Stimulated activated effector memory CD8-positive, alpha-beta T cell treated with anti-CD3 and anti-CD28 coated beads, Interleukin-12 subunit alpha, Interleukin-12 subunit beta, amount 100 ng/mL, for 72 hours (primary cell): ENCODE measurements at regions not wholly inside any gene's neighbourhood (a gene's known extent, or its start where the extent isn't known, plus 50 kb on each side); places are given as distances from the start of the nearest gene placed in this dataset.

ENCODE experiments used
- ATAC-seq: fragments of 150-1000 bp; cut with Tn5 transposase; 2 replicates; pipeline ENCODE4 v1.10.0; 2021
- DNase-seq, 2 donors: peaks; one replicate each; pipeline ENCODE4 v3.0.0; 2021 to 2022; ENCODE audit warnings: low spot score in 2 of 2
- H3K27ac Mint-ChIP-seq: one replicate; pipeline ENCODE4 v1.8.0; 2022; ENCODE audit warnings: mild to moderate bottlenecking, mixed read lengths
- H3K36me3 Mint-ChIP-seq: one replicate; pipeline ENCODE4 v1.8.0; 2022; ENCODE audit warnings: mild to moderate bottlenecking, mixed read lengths
- H3K4me1 Mint-ChIP-seq: one replicate; pipeline ENCODE4 v1.8.0; 2022; ENCODE audit warnings: mixed read lengths
- H3K4me3 Mint-ChIP-seq: one replicate; pipeline ENCODE4 v1.8.0; 2022; ENCODE audit warnings: mild to moderate bottlenecking, mixed read lengths
- H3K9me3 Mint-ChIP-seq: one replicate; pipeline ENCODE4 v1.8.0; 2022; ENCODE audit warnings: mixed read lengths

DNA sequence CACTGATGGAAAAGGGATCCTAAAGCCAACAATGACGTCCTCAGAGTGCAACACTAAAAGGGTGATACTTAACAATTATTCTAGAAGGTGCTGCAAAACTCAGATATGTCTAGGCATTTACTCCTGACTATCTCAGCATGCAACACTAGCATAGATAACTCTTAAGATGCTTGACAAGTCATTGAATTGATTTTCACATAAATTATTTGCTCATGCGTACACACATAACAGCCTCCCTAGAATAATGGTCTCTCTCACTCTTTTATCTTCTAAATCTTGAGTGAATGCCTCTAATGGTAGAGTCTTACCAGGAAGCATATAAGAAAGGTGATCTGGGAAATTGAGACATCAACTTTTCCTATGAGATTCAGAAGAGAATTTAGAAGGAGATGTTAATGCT, 1283.7 kb downstream of the MRPL39 start:
- Mint-ChIP-seq H3K4me1 (no peaks in the 10 kb centered on the region), H3K36me3 (no peaks in the 10 kb centered on the region), H3K4me3 (no peak overlapping the region), H3K27ac (no peak overlapping the region), H3K9me3 (peaks cover 8% of the 10 kb centered on the region)
- no peak for ATAC-seq
- no peak for DNase-seq

DNA sequence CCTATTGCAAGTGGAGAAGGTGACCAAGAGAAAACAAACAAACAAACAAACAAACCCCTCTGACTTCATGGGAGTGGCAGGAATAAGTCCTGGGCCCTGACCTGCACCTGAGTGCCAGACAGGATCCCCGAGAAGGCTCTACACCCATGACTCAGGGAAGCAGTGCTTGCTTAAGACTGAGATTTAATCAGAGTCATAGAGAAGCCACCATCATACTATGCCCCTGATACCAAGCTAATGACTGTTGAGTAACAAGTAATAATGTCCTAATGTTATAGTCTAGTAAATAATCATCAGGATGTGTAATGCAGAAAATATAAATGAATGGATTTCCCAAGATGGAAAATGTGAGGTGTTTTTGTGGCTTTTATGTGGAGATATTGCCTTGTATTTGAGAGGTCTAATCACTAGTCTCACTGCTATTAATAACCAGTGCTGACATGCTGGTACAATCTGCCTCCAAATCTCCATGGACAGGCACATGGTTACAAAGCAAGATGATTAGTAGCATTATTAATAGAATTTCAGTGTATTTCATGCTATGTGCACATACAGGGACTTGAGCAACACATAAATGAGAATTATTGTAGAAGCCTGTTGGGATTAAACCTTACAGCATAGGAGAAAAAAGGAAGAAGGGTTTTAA, 1290.9 kb downstream of the MRPL39 start:
- peaks cover 4% of the 10 kb centered on the region for H3K9me3 Mint-ChIP-seq
- H3K4me1 Mint-ChIP-seq: no peaks in the 10 kb centered on the region
- no peaks in the 10 kb centered on the region for H3K36me3 Mint-ChIP-seq
- ATAC-seq (no peak), DNase-seq (no peak)
- H3K27ac Mint-ChIP-seq: no peak overlapping the region
- H3K4me3 Mint-ChIP-seq: no peak overlapping the region

DNA sequence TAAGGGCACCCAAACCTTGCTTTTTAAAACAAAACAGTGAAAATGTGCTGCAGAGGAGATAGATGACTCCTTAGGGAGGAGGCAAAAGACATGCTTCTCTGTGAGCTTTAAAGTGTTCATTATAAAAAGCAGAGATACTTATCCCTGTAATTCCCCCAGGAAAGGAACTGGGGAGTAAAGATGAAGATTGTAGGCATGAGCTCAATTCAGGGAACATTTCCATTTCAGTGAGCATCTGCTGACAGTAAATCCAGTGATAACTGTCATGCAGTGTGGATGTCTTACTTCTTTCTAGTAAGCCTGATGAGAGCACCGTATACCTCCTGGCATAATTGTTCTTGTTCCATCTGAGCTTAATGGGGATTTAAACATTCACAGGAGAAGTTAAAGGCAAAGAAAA, 1296.5 kb downstream of the MRPL39 start:
- DNase-seq (no peak), ATAC-seq (no peak)
- peaks cover 16% of the 10 kb centered on the region for H3K9me3 Mint-ChIP-seq
- H3K27ac Mint-ChIP-seq: no peak overlapping the region
- H3K4me3 Mint-ChIP-seq: no peak overlapping the region
- no peaks in the 10 kb centered on the region for H3K4me1 Mint-ChIP-seq
- H3K36me3 Mint-ChIP-seq: no peaks in the 10 kb centered on the region

DNA sequence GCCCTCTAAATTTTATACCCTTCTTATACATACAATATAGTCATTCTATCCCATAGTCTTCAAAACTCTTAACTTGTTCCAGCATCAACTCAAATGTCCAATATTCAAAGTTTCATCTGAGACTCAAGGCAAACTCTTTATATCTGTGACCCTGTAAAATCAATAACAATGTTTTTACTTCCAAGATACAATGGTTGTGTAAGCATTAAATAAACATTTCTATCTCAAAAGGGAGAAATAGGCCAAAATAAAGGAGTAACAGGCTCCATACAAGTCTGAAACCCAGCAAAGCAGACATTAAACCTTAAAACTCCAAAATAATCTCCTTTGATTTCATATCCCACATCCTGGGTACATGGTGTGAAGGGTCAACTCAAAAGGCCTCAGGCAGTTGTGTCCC, 1299.1 kb downstream of the MRPL39 start:
- Mint-ChIP-seq H3K27ac (no peak overlapping the region), H3K4me3 (no peak overlapping the region), H3K36me3 (no peaks in the 10 kb centered on the region), H3K4me1 (no peaks in the 10 kb centered on the region), H3K9me3 (peaks cover 16% of the 10 kb centered on the region)
- DNase-seq (no peak), ATAC-seq (no peak)

DNA sequence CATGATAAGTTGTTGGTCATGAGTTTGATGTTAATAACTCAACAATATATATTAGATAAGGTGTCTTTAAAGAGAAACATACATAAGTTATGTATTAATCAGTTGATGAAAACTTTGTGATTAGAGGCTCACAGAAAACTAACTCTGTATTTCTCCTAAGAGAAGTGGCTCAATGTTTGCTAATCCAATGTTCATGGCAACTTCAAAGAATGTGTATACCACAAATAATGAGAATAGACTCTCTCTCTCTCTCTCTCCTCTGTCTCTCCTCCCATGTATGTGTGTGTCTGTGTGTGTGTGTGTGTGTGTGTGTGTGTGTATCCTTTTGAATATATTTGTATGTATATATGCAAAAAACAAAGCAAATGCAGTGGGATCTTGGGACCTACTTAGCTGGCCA, 1304.9 kb downstream of the MRPL39 start:
- Mint-ChIP-seq H3K9me3 (peaks cover 10% of the 10 kb centered on the region), H3K4me3 (no peak overlapping the region), H3K4me1 (no peaks in the 10 kb centered on the region), H3K27ac (no peak overlapping the region), H3K36me3 (no peaks in the 10 kb centered on the region)
- no peak for DNase-seq
- no peak for ATAC-seq

DNA sequence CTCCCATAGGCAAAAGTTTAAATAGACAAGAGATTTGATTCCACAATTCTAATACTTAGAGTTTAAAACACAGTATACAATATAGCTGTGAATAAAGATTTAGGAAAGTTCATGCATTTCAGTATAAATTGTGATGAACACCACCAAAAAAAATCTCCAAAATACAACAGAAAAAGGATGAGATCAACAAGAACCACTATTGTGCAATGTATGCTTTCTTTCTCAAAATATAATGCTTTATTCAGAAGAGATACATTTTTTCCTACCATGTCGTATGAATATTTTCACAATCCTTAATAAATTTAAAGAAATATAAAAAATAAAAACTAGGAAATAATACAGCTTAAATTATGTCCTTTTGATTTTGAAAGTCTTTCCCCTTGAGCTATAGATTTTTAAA, 1309.2 kb downstream of the MRPL39 start:
- H3K9me3 Mint-ChIP-seq: peaks cover 10% of the 10 kb centered on the region
- H3K27ac Mint-ChIP-seq: no peak overlapping the region
- no peak for ATAC-seq
- no peaks in the 10 kb centered on the region for H3K4me1 Mint-ChIP-seq
- no peak for DNase-seq
- no peak overlapping the region for H3K4me3 Mint-ChIP-seq
- no peaks in the 10 kb centered on the region for H3K36me3 Mint-ChIP-seq

DNA sequence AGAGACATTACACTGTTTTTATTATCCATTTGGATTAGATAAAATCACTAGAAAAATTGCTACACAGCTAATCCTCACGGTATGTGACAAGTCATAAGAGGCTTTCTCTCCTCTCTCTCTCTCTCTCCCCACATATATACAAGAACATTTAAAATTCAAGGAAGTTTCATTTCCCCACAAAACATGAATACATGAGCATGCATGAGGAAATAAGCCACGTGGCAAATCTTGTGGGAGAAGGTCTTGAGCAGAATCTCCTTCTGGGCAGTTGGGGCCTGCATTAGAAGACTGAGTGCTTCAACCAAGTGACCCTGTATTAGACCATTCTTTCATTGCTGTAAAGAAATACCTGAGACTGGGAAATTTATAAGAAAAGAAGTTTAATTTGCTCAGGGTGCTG, 1313.1 kb downstream of the MRPL39 start:
- Mint-ChIP-seq H3K9me3 (peaks cover 8% of the 10 kb centered on the region), H3K27ac (no peak overlapping the region), H3K4me1 (no peaks in the 10 kb centered on the region), H3K36me3 (no peaks in the 10 kb centered on the region), H3K4me3 (no peak overlapping the region)
- no peak for ATAC-seq
- no peak for DNase-seq

DNA sequence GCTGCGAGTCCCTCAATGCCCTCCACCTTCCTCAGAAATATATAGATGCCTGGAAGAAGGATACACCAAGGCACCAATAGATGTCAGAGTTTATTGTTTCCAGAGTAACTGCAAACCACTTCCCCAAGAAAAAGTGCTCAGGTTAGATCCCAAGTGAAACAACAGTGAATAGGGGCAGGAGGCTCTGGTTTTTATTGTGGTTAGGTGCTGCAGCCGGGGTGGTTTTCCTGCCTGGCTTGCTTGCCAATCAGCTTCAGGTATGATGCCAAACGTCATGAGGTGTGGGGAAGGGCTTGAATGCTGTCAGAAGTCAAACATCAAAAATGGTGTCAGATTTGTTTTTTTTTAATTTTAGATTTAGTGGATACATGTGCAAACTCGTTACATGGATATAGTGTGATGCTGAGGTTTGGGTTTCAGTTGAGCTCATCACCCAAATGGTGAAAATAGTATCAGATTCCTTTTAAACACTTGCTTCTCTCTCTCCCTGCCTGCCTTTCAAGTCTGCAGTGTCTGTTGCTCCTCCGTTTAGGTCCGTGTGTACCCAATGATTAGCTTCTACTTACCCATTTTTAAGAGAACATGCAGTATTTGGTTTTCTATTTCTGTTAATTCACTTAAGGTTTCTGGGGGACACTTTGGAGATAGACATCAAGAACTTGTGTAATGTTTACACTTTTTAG, 1317.0 kb downstream of the MRPL39 start:
- DNase-seq (no peak), ATAC-seq (no peak)
- no peak overlapping the region for H3K27ac Mint-ChIP-seq
- H3K9me3 Mint-ChIP-seq: peaks cover 6% of the 10 kb centered on the region
- no peak overlapping the region for H3K4me3 Mint-ChIP-seq
- H3K4me1 Mint-ChIP-seq: no peaks in the 10 kb centered on the region
- H3K36me3 Mint-ChIP-seq: no peaks in the 10 kb centered on the region

DNA sequence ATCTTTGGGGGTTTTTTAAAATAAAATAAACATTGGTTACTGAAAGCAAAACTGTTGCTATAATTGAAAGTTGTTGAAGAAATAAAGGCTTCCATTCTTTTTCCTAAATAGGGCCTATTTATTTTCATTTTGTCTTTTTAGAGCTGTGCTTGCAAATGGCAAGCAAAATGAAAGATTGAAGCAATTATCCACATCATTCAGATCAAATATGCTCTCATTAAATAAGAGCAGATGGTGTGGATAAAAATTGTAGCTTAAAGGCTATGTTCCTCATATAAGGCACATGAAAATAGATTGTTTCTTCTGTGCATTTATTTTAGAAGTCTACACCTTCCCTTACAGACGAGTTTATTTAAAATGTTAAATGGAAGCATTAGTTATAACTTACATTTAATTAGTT, 1317.7 kb downstream of the MRPL39 start:
- Mint-ChIP-seq H3K4me1 (no peaks in the 10 kb centered on the region), H3K36me3 (no peaks in the 10 kb centered on the region), H3K27ac (no peak overlapping the region), H3K9me3 (peaks cover 7% of the 10 kb centered on the region), H3K4me3 (no peak overlapping the region)
- no peak for DNase-seq
- ATAC-seq: no peak

DNA sequence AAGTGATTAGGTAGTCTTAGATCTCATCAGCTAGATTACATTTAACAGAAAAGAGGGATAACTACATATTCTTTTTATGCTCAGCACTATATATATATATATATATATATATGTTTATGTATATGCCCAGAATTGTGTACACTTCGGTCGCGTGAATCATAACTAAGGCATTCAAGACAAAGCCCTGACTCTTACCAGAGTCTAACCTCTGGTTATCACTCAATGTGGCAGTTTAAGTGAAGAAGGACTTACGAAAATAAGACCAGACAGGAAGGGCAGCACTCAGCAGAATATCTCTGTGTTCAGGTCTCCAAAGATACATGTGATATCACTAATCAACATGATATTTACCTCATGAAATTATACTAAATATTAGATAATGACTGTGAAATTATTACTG, 1326.7 kb downstream of the MRPL39 start:
- no peak for DNase-seq
- Mint-ChIP-seq H3K9me3 (peaks cover 7% of the 10 kb centered on the region), H3K27ac (no peak overlapping the region), H3K36me3 (no peaks in the 10 kb centered on the region), H3K4me3 (no peak overlapping the region), H3K4me1 (no peaks in the 10 kb centered on the region)
- no peak for ATAC-seq

DNA sequence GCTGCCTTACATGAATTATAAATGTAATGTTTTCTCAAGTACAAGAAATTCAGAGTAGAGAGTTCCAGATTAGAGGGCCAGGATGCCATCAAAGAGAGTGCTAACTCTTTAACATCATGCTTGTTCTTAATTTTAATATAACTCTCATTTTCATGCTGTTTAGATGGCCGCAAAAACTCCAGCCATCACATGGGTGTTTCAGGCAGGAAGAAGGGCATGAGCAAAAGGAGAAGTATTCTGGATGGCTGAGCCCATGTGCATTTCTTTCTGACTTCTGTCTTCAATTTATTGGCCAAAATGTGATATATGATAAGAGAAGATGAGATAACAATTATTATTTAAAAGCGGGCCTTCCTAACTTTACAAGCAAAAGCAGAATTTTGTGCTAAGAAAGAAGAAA, 1328.6 kb downstream of the MRPL39 start:
- Mint-ChIP-seq H3K36me3 (no peaks in the 10 kb centered on the region), H3K27ac (no peak overlapping the region), H3K9me3 (peaks cover 4% of the 10 kb centered on the region), H3K4me1 (no peaks in the 10 kb centered on the region), H3K4me3 (no peak overlapping the region)
- ATAC-seq: no peak
- no peak for DNase-seq

DNA sequence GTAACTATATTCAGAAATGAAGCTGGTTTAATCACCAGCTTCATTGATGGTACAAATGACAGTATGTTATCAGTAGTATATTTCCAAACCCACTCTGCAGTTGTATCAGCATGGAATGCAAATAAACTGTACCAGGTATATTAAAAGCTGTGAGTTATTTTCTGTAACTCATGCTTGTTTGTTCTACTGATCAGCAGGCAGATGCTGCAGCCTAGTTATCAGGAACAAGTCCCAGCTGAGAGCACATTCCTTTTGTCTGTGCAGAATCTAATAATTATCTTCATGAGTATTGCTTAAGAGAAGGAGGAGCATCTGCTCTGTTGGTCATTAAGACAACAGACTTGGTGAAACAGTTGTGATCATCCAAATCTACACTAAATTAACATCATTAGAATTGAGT, 1331.1 kb downstream of the MRPL39 start:
- Mint-ChIP-seq H3K27ac (no peak overlapping the region), H3K9me3 (peaks cover 5% of the 10 kb centered on the region), H3K36me3 (no peaks in the 10 kb centered on the region), H3K4me1 (no peaks in the 10 kb centered on the region), H3K4me3 (no peak overlapping the region)
- ATAC-seq (no peak), DNase-seq (no peak)

DNA sequence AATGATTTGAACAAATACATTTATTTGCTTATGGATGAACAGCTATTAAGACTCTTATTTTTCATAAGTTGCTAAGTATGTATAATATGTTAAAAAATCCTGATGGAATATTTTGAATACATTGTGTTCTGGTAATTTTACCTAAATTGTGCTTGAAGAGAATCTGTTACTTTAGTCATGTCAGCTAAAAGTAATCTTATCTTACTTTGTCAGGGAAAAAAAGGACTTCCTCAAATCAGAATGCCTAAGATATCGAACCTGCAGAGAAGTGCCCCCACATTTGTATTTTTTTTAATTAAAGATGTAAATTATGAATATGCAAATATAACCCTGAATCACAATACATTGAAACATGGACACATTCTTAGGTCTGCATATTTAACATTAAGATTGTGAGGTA, 1331.7 kb downstream of the MRPL39 start:
- no peak for ATAC-seq
- Mint-ChIP-seq H3K27ac (no peak overlapping the region), H3K4me3 (no peak overlapping the region), H3K36me3 (no peaks in the 10 kb centered on the region), H3K4me1 (no peaks in the 10 kb centered on the region), H3K9me3 (peaks cover 11% of the 10 kb centered on the region)
- no peak for DNase-seq

DNA sequence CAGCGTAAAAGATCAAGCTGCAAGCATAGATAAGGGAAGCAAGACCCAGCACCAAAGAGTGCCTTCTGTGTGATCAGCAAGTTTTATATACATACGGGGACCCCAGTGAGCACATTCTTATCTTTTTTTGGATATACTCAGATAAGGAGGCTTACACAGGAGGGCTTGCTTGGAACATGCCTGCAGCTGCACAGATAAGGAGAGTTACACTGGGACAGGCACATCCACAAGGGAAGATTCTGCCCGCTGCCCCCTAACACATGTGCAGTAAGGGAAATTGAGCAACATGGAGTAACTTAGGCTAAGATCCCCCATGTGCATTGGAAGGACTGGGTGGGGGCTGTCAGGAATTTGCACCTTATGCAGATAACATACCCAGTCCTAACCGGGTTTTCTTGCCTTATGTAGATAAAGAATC, 1334.8 kb downstream of the MRPL39 start:
- no peaks in the 10 kb centered on the region for H3K4me1 Mint-ChIP-seq
- DNase-seq (no peak), ATAC-seq (no peak)
- H3K9me3 Mint-ChIP-seq: peaks cover 12% of the 10 kb centered on the region
- H3K36me3 Mint-ChIP-seq: no peaks in the 10 kb centered on the region
- H3K27ac Mint-ChIP-seq: no peak overlapping the region
- H3K4me3 Mint-ChIP-seq: no peak overlapping the region

DNA sequence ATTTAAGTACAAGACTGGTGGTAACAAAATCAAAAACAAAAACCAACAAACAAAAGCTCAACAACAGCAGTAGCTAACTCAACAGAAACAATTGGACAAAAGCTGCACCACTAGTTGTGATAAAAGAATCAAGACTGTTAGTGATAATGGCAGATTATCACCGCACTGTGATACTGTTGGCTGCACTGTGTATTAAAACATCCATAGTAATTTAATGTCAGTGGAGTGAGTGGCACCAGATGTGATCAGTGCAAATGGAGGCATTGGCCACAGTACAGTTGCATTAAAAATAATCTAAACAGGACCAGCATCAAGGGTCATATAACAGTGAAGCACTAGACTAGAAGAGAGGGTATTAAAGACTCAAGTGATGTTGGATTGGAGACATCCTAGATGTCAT, 1341.3 kb downstream of the MRPL39 start:
- Mint-ChIP-seq H3K27ac (no peak overlapping the region), H3K4me3 (no peak overlapping the region), H3K36me3 (no peaks in the 10 kb centered on the region), H3K4me1 (no peaks in the 10 kb centered on the region), H3K9me3 (peaks cover 5% of the 10 kb centered on the region)
- ATAC-seq (no peak), DNase-seq (no peak)

DNA sequence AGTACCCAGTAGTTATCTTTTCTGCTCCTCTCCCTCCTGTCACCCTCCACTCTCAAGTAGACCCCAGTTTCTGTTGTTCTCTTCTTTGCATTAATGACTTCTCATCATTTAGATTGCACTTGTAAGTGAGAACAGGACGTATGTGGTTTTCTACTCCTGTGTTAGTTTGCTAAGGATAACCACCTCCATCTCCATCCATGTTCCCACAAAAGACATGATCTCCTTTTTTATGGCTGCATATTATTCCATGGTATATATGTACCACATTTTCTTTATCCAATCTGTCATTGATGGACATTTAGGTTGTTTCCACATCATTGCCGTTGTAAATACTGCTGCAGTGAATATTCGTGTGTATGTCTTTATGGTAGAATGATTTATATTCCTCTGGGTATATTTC, 1346.5 kb downstream of the MRPL39 start:
- H3K36me3 Mint-ChIP-seq: no peaks in the 10 kb centered on the region
- peaks cover 12% of the 10 kb centered on the region for H3K9me3 Mint-ChIP-seq
- DNase-seq (no peak), ATAC-seq (no peak)
- H3K4me1 Mint-ChIP-seq: no peaks in the 10 kb centered on the region
- no peak overlapping the region for H3K4me3 Mint-ChIP-seq
- no peak overlapping the region for H3K27ac Mint-ChIP-seq
